Stomach smooth muscle (tissue), 2 donors: ENCODE measurements at regions not wholly inside any gene's neighbourhood (a gene's known extent, or its start where the extent isn't known, plus 50 kb on each side); places are given as distances from the start of the nearest gene placed in this dataset.

Experiments used
- H3K27ac ChIP-seq: one replicate; pipeline ENCODE4 v1.7.0; 2013; ENCODE audit warnings: mild to moderate bottlenecking, low read length, inconsistent platforms
- H3K27me3 ChIP-seq, 2 donors: one replicate each; pipeline ENCODE4 v1.7.0; 2013; ENCODE audit warnings: low read length in 2 of 2; ENCODE audit not compliant: insufficient read depth in 2 of 2, control insufficient read depth in 1 of 2
- H3K36me3 ChIP-seq, 2 donors: one replicate each; pipeline ENCODE4 v1.7.0; 2013; ENCODE audit warnings: low read length in 2 of 2; ENCODE audit not compliant: control insufficient read depth in 2 of 2, insufficient read depth in 2 of 2
- H3K4me1 ChIP-seq: one replicate; pipeline ENCODE4 v1.7.0; 2013; ENCODE audit warnings: low read length; ENCODE audit not compliant: control insufficient read depth, insufficient read depth
- H3K4me3 ChIP-seq, 2 donors: one replicate each; pipeline ENCODE4 v1.7.0; 2013; ENCODE audit warnings: low read length in 2 of 2
- H3K9ac ChIP-seq, 2 donors: one replicate each; pipeline ENCODE4 v1.7.0; 2013; ENCODE audit warnings: low read length in 2 of 2, mild to moderate bottlenecking in 1 of 2
- H3K9me3 ChIP-seq, 2 donors: one replicate each; pipeline ENCODE4 v1.7.0; 2013; ENCODE audit warnings: low read length in 2 of 2; ENCODE audit not compliant: control insufficient read depth in 2 of 2
- donor health status: healthy.
- donor health status: Pancreatic carcinoma.

GRCh38 chr20:50242548-50242862, 51.9 kb downstream of the CEBPB start:
- Histone ChIP-seq H3K4me1 (no peaks in the 10 kb centered on the region), H3K36me3 (no peaks in the 10 kb centered on the region), H3K27me3 (peaks cover 0 to 3% of the 10 kb centered on the region in 2 donors), H3K27ac (no peak overlapping the region), H3K4me3 (no peak overlapping the region), H3K9ac (no peak overlapping the region), H3K9me3 (no peaks in the 10 kb centered on the region)

- Histone ChIP-seq H3K9me3 (no peaks in the 10 kb centered on the region), H3K9ac (no peak overlapping the region), H3K27me3 (peaks cover 0 to 3% of the 10 kb centered on the region in 2 donors), H3K4me1 (no peaks in the 10 kb centered on the region), H3K27ac (no peak overlapping the region), H3K36me3 (no peaks in the 10 kb centered on the region), H3K4me3 (no peak overlapping the region)
Observed at GRCh38 chr20:50242863-50243609, 52.4 kb downstream of the CEBPB start.

GRCh38 chr20:50243610-50244351, 53.2 kb downstream of the CEBPB start:
- no peaks in the 10 kb centered on the region for H3K9me3 ChIP-seq
- no peak overlapping the region for H3K9ac ChIP-seq
- no peaks in the 10 kb centered on the region for H3K36me3 ChIP-seq
- H3K4me1 ChIP-seq: no peaks in the 10 kb centered on the region
- no peak overlapping the region for H3K27ac ChIP-seq
- no peak overlapping the region for H3K4me3 ChIP-seq
- peaks cover 0 to 3% of the 10 kb centered on the region in 2 donors for H3K27me3 ChIP-seq

- H3K9ac ChIP-seq: no peak overlapping the region
- no peaks in the 10 kb centered on the region for H3K4me1 ChIP-seq
Observed at GRCh38 chr20:50244352-50245149, 53.9 kb downstream of the CEBPB start.

GRCh38 chr20:50245498-50246366, 55.1 kb downstream of the CEBPB start:
- Histone ChIP-seq H3K27ac (no peak overlapping the region), H3K4me1 (no peaks in the 10 kb centered on the region), H3K36me3 (no peaks in the 10 kb centered on the region), H3K4me3 (no peak overlapping the region), H3K9ac (no peak overlapping the region), H3K9me3 (no peaks in the 10 kb centered on the region), H3K27me3 (peaks cover 0 to 3% of the 10 kb centered on the region in 2 donors)

More at GRCh38 chr20:50244352-50245149, 53.9 kb downstream of the CEBPB start:
- H3K27ac ChIP-seq: no peak overlapping the region
- no peaks in the 10 kb centered on the region for H3K9me3 ChIP-seq
- peaks cover 0 to 3% of the 10 kb centered on the region in 2 donors for H3K27me3 ChIP-seq
- H3K36me3 ChIP-seq: no peaks in the 10 kb centered on the region
- no peak overlapping the region for H3K4me3 ChIP-seq

- no peak overlapping the region for H3K9ac ChIP-seq
- no peak overlapping the region for H3K4me3 ChIP-seq
- no peaks in the 10 kb centered on the region for H3K9me3 ChIP-seq
- H3K27ac ChIP-seq: no peak overlapping the region
- no peaks in the 10 kb centered on the region for H3K36me3 ChIP-seq
- H3K4me1 ChIP-seq: no peaks in the 10 kb centered on the region
- H3K27me3 ChIP-seq: peaks cover 0 to 3% of the 10 kb centered on the region in 2 donors
Observed at GRCh38 chr20:50246367-50247195, 56.0 kb downstream of the CEBPB start.

- Histone ChIP-seq H3K27ac (no peak overlapping the region), H3K4me1 (no peaks in the 10 kb centered on the region), H3K4me3 (no peak overlapping the region), H3K36me3 (no peaks in the 10 kb centered on the region), H3K9ac (no peak overlapping the region), H3K9me3 (no peaks in the 10 kb centered on the region), H3K27me3 (peaks cover 0 to 3% of the 10 kb centered on the region in 2 donors)
Observed at GRCh38 chr20:50247196-50248094, 56.8 kb downstream of the CEBPB start.

- Histone ChIP-seq H3K9me3 (no peaks in the 10 kb centered on the region), H3K9ac (no peak overlapping the region), H3K4me3 (no peak overlapping the region), H3K4me1 (no peaks in the 10 kb centered on the region), H3K27ac (no peak overlapping the region), H3K27me3 (peaks cover 0 to 2% of the 10 kb centered on the region in 2 donors), H3K36me3 (no peaks in the 10 kb centered on the region)
Observed at GRCh38 chr20:50248104-50248641, 57.5 kb downstream of the CEBPB start.
